ENCODE measurements at regions not wholly inside any gene's neighbourhood (a gene's known extent, or its start where the extent isn't known, plus 50 kb on each side); places are given as distances from the start of the nearest gene placed in this dataset.
A peak's percentile ranks its signal among the peaks of the same experiment; 100 is the strongest.

- H3K27ac Mint-ChIP-seq = peak overlapping the region; percentile 70
- no peaks in the 10 kb centered on the region for H3K27me3 Mint-ChIP-seq
Observed at GRCh38 chr2:16069933-16070647, 129.7 kb downstream of the MYCN start.

GRCh38 chr2:16069663-16069932 is 129.2 kb downstream of the MYCN start:
- H3K27ac Mint-ChIP-seq = peak overlapping the region; percentile 70
- no peak overlapping the region for H3K4me3 Mint-ChIP-seq
- DNase-seq (ENCODE audit: extremely low spot score, unreplicated experiment) = no peak

More at GRCh38 chr2:16069933-16070647, 129.7 kb downstream of the MYCN start:
- no peaks in the 10 kb centered on the region for H3K9me3 Mint-ChIP-seq
- no peaks in the 10 kb centered on the region for H3K36me3 Mint-ChIP-seq
- DNase-seq (ENCODE audit: extremely low spot score, unreplicated experiment) = no peak
- H3K4me1 Mint-ChIP-seq (ENCODE audit: unreplicated experiment) = peaks cover 45% of the 10 kb centered on the region
- H3K4me3 Mint-ChIP-seq = peak overlapping the region; percentile 45
- no peak for TF ChIP-seq CTCF (conservative IDR thresholded peaks at IDR 0.05)

GRCh38 chr2:16068552-16068940 is 128.2 kb downstream of the MYCN start:
- H3K27ac Mint-ChIP-seq = no peak overlapping the region
- no peak for TF ChIP-seq CTCF (conservative IDR thresholded peaks at IDR 0.05)
- peaks cover 45% of the 10 kb centered on the region for H3K4me1 Mint-ChIP-seq (ENCODE audit: unreplicated experiment)
- H3K27me3 Mint-ChIP-seq = no peaks in the 10 kb centered on the region
- H3K4me3 Mint-ChIP-seq = no peak overlapping the region
- H3K9me3 Mint-ChIP-seq = peaks cover 4% of the 10 kb centered on the region
- H3K36me3 Mint-ChIP-seq = peaks cover 3% of the 10 kb centered on the region
- no peak for DNase-seq (ENCODE audit: extremely low spot score, unreplicated experiment)

More at GRCh38 chr2:16069663-16069932, 129.2 kb downstream of the MYCN start:
- Mint-ChIP-seq H3K36me3 (no peaks in the 10 kb centered on the region), H3K27me3 (no peaks in the 10 kb centered on the region), H3K4me1 (ENCODE audit: unreplicated experiment) (peaks cover 45% of the 10 kb centered on the region), H3K9me3 (no peaks in the 10 kb centered on the region)
- no peak for TF ChIP-seq CTCF (conservative IDR thresholded peaks at IDR 0.05)

- Mint-ChIP-seq H3K27ac (no peak overlapping the region), H3K36me3 (peaks cover 3% of the 10 kb centered on the region), H3K9me3 (peaks cover 4% of the 10 kb centered on the region), H3K27me3 (no peaks in the 10 kb centered on the region), H3K4me3 (no peak overlapping the region), H3K4me1 (ENCODE audit: unreplicated experiment) (peaks cover 45% of the 10 kb centered on the region)
- DNase-seq (ENCODE audit: extremely low spot score, unreplicated experiment) = no peak
- no peak for TF ChIP-seq CTCF (conservative IDR thresholded peaks at IDR 0.05)
Observed at GRCh38 chr2:16067866-16068551, 127.7 kb downstream of the MYCN start.

GRCh38 chr2:16067444-16067843 is 127.1 kb downstream of the MYCN start:
- no peak overlapping the region for H3K27ac Mint-ChIP-seq
- peaks cover 45% of the 10 kb centered on the region for H3K4me1 Mint-ChIP-seq (ENCODE audit: unreplicated experiment)

More at GRCh38 chr2:16067444-16067843, 127.1 kb downstream of the MYCN start:
- no peak for TF ChIP-seq CTCF (conservative IDR thresholded peaks at IDR 0.05)
- no peak for DNase-seq (ENCODE audit: extremely low spot score, unreplicated experiment)
- Mint-ChIP-seq H3K9me3 (peaks cover 8% of the 10 kb centered on the region), H3K4me3 (no peak overlapping the region), H3K27me3 (no peaks in the 10 kb centered on the region), H3K36me3 (peaks cover 3% of the 10 kb centered on the region)

Measured in type B pancreatic cell (in vitro differentiated cells).